Common myeloid progenitor, CD34-positive (primary cell): ENCODE measurements at regions not wholly inside any gene's neighbourhood (a gene's known extent, or its start where the extent isn't known, plus 50 kb on each side); places are given as distances from the start of the nearest gene placed in this dataset.
A peak's percentile ranks its signal among the peaks of the same experiment; 100 is the strongest.

Experiments
- CTCF ChIA-PET: fragments of 350-600 bp; sonication (Branson Sonifier 250); formaldehyde crosslinking; loops from one replicate; lab custom pipeline; 2021; ENCODE audit warnings: antibody characterized with exemption; lab: Charles Lee
- POLR2A ChIA-PET: fragments of 350-600 bp; sonication (Branson Sonifier 250); formaldehyde crosslinking; loops from one replicate; lab custom pipeline; 2021; ENCODE audit warnings: antibody characterized with exemption; lab: Charles Lee
- DNase-seq, 3 donors: peaks; one replicate each; pipeline versions ENCODE4 v3.0.0 to v3.0.0-alpha.2; 2013
- H3K27ac ChIP-seq, 2 experiments: 1 replicate in 1 of 2; 2 replicates in 1 of 2; pipeline ENCODE4 v1.7.0; 2013; ENCODE audit warnings: inconsistent platforms in 2 of 2, low read length in 2 of 2, mild to moderate bottlenecking in 2 of 2, low read depth in 1 of 2, moderate library complexity in 1 of 2; ENCODE audit not compliant: severe bottlenecking in 2 of 2, insufficient read depth in 1 of 2, poor library complexity in 1 of 2
- H3K27me3 ChIP-seq, 5 experiments: replicated peaks in 2 of 5; 1 replicate in 3 of 5; 2 replicates in 2 of 5; pipeline versions ENCODE4 v1.6.1 to v1.7.0; 2013; ENCODE audit warnings: low read length in 4 of 5, mild to moderate bottlenecking in 2 of 5, moderate library complexity in 2 of 5, inconsistent platforms in 1 of 5; ENCODE audit not compliant: insufficient read depth in 5 of 5, control insufficient read depth in 4 of 5
- H3K36me3 ChIP-seq, 4 experiments: 1 replicate in 2 of 4; 2 replicates in 2 of 4; pipeline versions ENCODE4 v1.6.1 to v1.7.0; 2013; ENCODE audit warnings: low read length in 3 of 4, control low read depth in 1 of 4, mild to moderate bottlenecking in 1 of 4; ENCODE audit not compliant: control insufficient read depth in 4 of 4, insufficient read depth in 4 of 4
- H3K4me1 ChIP-seq, 4 experiments: 1 replicate in 3 of 4; 2 replicates in 1 of 4; pipeline versions ENCODE4 v1.6.1 to v1.7.1; 2013; ENCODE audit warnings: low read length in 3 of 4, mild to moderate bottlenecking in 3 of 4, control low read depth in 1 of 4, inconsistent platforms in 1 of 4, moderate library complexity in 1 of 4; ENCODE audit not compliant: control insufficient read depth in 4 of 4, insufficient read depth in 4 of 4; ENCODE audit errors: control extremely low read depth in 1 of 4
- H3K4me3 ChIP-seq, 7 experiments: 1 replicate in 4 of 7; 2 replicates in 3 of 7; pipeline versions ENCODE4 v1.5.1 to v1.7.0; 2013; ENCODE audit warnings: mild to moderate bottlenecking in 7 of 7, low read length in 6 of 7, moderate library complexity in 6 of 7, inconsistent platforms in 2 of 7, low read depth in 2 of 7, control low read depth in 1 of 7; ENCODE audit not compliant: insufficient read depth in 4 of 7, control insufficient read depth in 1 of 7; ENCODE audit errors: extremely low read depth in 1 of 7
- H3K9me3 ChIP-seq, 5 experiments: 1 replicate in 4 of 5; 2 replicates in 1 of 5; pipeline versions ENCODE4 v1.6.1 to v1.7.1; 2013; ENCODE audit warnings: low read length in 4 of 5, mild to moderate bottlenecking in 2 of 5, inconsistent platforms in 1 of 5, low read depth in 1 of 5, moderate library complexity in 1 of 5; ENCODE audit not compliant: control insufficient read depth in 4 of 5, insufficient read depth in 2 of 5; ENCODE audit errors: control extremely low read depth in 1 of 5
- WGBS: methylation state at CpG from one replicate; pipeline ENCODE4 v1.1.5; 2013; ENCODE audit not compliant: insufficient coverage; 5-methylcytosine and 5-hydroxymethylcytosine counted together

DNA sequence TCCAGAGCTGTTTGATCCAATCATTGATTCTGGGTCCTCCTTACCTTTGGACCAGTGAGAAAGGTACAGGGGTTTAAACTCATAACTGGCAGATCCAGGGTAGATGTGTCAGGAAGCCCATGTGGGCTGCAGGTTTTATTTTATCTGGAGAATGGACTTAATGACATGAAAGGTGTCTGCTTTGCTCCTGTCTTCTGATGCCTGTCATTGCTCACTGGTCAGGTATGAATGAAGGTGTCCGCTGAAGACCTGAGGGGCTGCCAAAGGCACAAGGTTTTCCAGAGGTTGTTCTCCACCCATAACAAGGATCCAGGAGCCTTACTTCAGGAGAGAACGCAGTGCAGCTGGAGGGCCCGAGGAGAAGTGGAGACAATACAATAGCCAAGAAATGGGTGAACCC lies 74.2 kb downstream of the CHRNA1 start:
- H3K9me3 ChIP-seq = no peaks in the 10 kb centered on the region
- H3K4me1 ChIP-seq = no peaks in the 10 kb centered on the region
- H3K36me3 ChIP-seq = no peaks in the 10 kb centered on the region
- no peak for DNase-seq
- peaks cover 0 to 22% (median 5%) of the 10 kb centered on the region in 5 experiments for H3K27me3 ChIP-seq
- no peak overlapping the region for H3K4me3 ChIP-seq
- ChIA-PET CTCF (interaction anchor here (0.7 to 21.5 kb wide), 6 partner anchors 8 to 119 kb away, joined by 3 to 450 read pairs (median 76); partner anchors contain the start of gene WIPF1), POLR2A (no interaction called here)
- no peak overlapping the region for H3K27ac ChIP-seq
- WGBS = 100% methylated on average over 3 of the region's 3 CpGs

- Histone ChIP-seq H3K4me3 (no peak overlapping the region), H3K27ac (no peak overlapping the region), H3K36me3 (no peaks in the 10 kb centered on the region), H3K9me3 (no peaks in the 10 kb centered on the region), H3K4me1 (peaks cover 0 to 7% (median 3%) of the 10 kb centered on the region in 4 experiments), H3K27me3 (peaks cover 0 to 4% (median 0%) of the 10 kb centered on the region in 5 experiments)
- no CpG with 5 or more reads among the region's 2 CpGs for WGBS
- peak; percentile 45 to 73 (median 72) for DNase-seq
- ChIA-PET POLR2A (interaction anchor here (0.6 to 1.6 kb wide), 3 partner anchors 28 to 93 kb away, joined by 3 to 4 read pairs (median 3); no protein-coding TSS in a partner anchor), CTCF (interaction anchor here (0.8 to 21.5 kb wide), 22 partner anchors 8 to 228 kb away, joined by 3 to 450 read pairs (median 6); partner anchors contain the start of gene WIPF1)
These were observed 76.2 kb downstream of the CHRNA1 start for GRCh38 chr2:174688079-174688478.

- Histone ChIP-seq H3K27ac (no peak overlapping the region), H3K4me1 (peaks cover 0 to 15% (median 9%) of the 10 kb centered on the region in 4 experiments), H3K4me3 (no peak overlapping the region), H3K27me3 (peaks cover 0 to 1% (median 0%) of the 10 kb centered on the region in 5 experiments), H3K9me3 (no peaks in the 10 kb centered on the region), H3K36me3 (no peaks in the 10 kb centered on the region)
- whole genome bisulfite sequencing = no CpG with 5 or more reads among the region's 1 CpG
- DNase-seq = no peak
- ChIA-PET POLR2A (no interaction called here), CTCF (interaction anchor here (0.9 to 21.5 kb wide), 12 partner anchors 9 to 298 kb away, joined by 3 to 450 read pairs (median 12); partner anchors contain the start of gene WIPF1)
These were observed 77.8 kb downstream of the CHRNA1 start for GRCh38 chr2:174686430-174686829.

DNA sequence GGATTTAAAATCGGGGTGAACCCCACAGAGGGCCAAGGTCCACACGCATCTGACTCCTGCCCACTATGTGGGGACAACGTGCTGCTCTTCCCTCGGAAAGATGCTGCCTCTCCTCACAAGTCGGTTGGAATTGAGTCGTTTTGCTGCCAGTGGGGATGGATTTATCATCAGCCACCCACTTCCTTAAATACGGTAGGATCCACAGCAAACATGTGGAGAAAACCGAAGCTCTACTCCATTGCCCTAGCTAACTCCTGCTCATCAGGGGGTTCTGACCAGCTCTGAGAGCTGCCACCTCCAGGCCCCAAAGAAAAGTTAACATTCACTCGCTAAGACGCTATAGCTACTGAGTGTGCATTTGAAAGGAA lies 80.9 kb downstream of the CHRNA1 start:
- Histone ChIP-seq H3K4me3 (peak overlapping the region; percentile 66 to 88 (median 81)), H3K27me3 (no peaks in the 10 kb centered on the region), H3K36me3 (peaks cover 0 to 4% (median 0%) of the 10 kb centered on the region in 4 experiments), H3K9me3 (no peaks in the 10 kb centered on the region), H3K4me1 (peaks cover 0 to 28% (median 14%) of the 10 kb centered on the region in 4 experiments), H3K27ac (no peak overlapping the region)
- ChIA-PET POLR2A (interaction anchor here (0.6 kb wide), 1 partner anchor 17 kb away, joined by 3 read pairs; no protein-coding TSS in a partner anchor), CTCF (interaction anchor here (0.5 to 21.5 kb wide), 8 partner anchors 14 to 221 kb away, joined by 3 to 450 read pairs (median 4); partner anchors contain the start of gene WIPF1)
- peak; percentile 73 to 81 (median 78) for DNase-seq
- WGBS = 0% methylated on average over 7 of the region's 10 CpGs

GRCh38 chr2:174682578-174683391 lies 81.5 kb downstream of the CHRNA1 start:
- DNase-seq = peak; percentile 25 to 65 (median 51)
- Histone ChIP-seq H3K27me3 (no peaks in the 10 kb centered on the region), H3K27ac (peak overlapping the region in 1 of 2 experiments; percentile 49), H3K4me1 (peaks cover 0 to 28% (median 14%) of the 10 kb centered on the region in 4 experiments), H3K36me3 (peaks cover 0 to 4% (median 0%) of the 10 kb centered on the region in 4 experiments), H3K4me3 (peak overlapping the region; percentile 66 to 88 (median 81)), H3K9me3 (no peaks in the 10 kb centered on the region)
- CTCF ChIA-PET = interaction anchor here (0.5 to 21.5 kb wide), 11 partner anchors 13 to 220 kb away, joined by 3 to 450 read pairs (median 5); partner anchors contain the start of gene WIPF1
- POLR2A ChIA-PET = interaction anchor here (0.6 to 0.9 kb wide), 2 partner anchors 9 to 46 kb away, joined by 3 to 4 read pairs; no protein-coding TSS in a partner anchor
- WGBS = under 1% methylated on average over 81 of the region's 97 CpGs

DNA sequence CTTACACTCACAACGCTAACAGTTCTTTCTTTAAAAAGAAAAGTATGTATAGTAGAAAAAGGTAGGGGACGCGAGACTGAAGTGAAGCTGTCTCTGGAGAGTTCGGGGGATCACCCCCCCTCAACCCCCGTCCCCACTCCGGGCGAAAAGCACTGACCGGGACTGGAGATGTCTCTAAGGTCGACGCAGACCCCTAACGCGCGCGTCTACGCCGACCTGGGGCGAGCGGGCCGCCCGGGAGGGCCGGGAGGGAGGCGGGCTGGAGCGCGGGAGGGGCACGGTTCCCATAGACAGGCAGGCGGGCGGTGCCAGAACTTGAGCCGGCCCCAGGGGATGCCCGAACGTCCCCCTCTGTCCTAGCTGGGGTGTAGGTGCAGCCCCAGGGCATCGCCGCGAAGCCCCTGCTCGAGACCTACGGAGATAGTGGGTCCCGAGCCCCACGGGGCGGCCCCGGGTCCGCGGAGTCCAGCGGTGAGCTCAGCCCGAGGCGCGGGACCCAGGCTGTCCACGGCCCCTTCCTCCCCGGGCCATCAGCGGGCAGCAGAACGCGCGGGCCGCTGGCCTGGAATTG lies 82.2 kb downstream of the CHRNA1 start:
- peak; percentile 19 to 52 (median 32) for DNase-seq

More for the DNA sequence above, 82.2 kb downstream of the CHRNA1 start:
- WGBS = 0% methylated on average over 34 of the region's 52 CpGs
- peak overlapping the region; percentile 66 to 88 (median 81) for H3K4me3 ChIP-seq
- POLR2A ChIA-PET = interaction anchor here (0.5 to 0.9 kb wide), 3 partner anchors 8 to 48 kb away, joined by 3 to 6 read pairs (median 4); no protein-coding TSS in a partner anchor
- H3K36me3 ChIP-seq = peaks cover 0 to 4% (median 0%) of the 10 kb centered on the region in 4 experiments
- H3K9me3 ChIP-seq = no peaks in the 10 kb centered on the region
- peaks cover 0 to 28% (median 14%) of the 10 kb centered on the region in 4 experiments for H3K4me1 ChIP-seq
- CTCF ChIA-PET = interaction anchor here (0.8 to 21.5 kb wide), 9 partner anchors 10 to 111 kb away, joined by 3 to 450 read pairs (median 5); no protein-coding TSS in a partner anchor
- no peaks in the 10 kb centered on the region for H3K27me3 ChIP-seq
- H3K27ac ChIP-seq = peak overlapping the region in 1 of 2 experiments; percentile 60
